ENCODE measurements at regions not wholly inside any gene's neighbourhood (a gene's known extent, or its start where the extent isn't known, plus 50 kb on each side); places are given as distances from the start of the nearest gene placed in this dataset.

DNA sequence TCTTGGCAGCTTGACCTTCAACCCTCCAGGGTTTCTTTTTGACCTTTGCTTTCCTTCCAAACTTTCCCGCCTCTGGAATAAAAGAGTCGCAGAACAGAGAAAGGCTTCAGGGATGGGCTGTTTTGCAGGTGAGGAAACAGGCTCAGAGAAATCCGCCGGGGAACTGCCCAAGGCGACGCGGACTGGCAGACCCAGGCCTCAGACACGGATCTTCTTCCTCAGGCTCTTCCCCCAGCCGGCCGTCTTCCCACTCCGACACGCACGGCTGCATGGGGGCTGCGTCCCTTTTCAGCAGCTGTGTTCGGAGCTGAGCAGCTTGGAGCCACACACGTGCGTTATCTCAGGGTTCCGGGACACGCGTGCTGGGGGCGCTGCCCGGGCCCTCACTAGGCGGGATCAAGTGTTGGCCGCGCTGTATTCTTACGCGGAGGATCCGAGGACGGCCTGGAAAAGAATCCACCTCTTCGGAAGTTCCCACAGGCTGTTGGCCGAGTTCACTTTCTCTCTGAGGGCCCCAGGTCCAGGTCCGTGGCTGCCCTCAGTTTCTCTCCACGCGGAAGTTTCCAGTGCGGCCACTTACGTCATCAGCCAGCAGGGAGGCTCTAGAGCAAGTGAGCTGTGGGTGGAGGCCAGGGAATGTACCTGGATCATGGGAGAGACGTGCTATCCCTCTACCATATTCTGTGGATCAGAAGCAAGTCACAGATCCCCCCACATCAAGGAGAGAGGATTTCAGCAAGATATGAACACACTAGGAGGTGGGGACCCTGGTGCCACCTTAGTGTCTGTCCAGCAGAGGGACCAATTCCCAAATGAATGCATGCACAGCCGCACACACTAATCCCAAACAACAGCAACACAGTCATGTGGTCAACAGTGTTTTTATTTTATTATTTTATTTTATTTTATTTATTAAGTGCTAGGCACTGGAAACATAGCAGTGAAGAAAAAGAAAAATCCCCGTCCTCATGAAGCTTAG lies 100.4 kb downstream of the ING1 start:
- Histone ChIP-seq H2BK5ac (ENCODE audit: low read length) (no peak overlapping the region), H3K4ac (ENCODE audit: low read length) (no peak overlapping the region), H2AK5ac (ENCODE audit: low read depth, low read length) (peak overlapping the region; percentile 40), H3K27me3 (ENCODE audit: control insufficient read depth in 3 of 3, insufficient read depth in 3 of 3, low read depth in 1 of 3, low read length in 3 of 3) (peaks cover 0 to 22% (median 13%) of the 10 kb centered on the region in 3 experiments), H3K27ac (replicated peaks; ENCODE audit: low read length) (no peak overlapping the region), H3K4me2 (ENCODE audit: insufficient read depth, low read length, poor library complexity, severe bottlenecking) (no peak overlapping the region), H3K79me1 (ENCODE audit: low read depth, low read length) (no peaks in the 10 kb centered on the region), H4K8ac (ENCODE audit: low read depth, low read length) (no peak overlapping the region), H3K36me3 (replicated peaks in 1 of 2; ENCODE audit: control insufficient read depth in 2 of 2, insufficient read depth in 2 of 2, low read length in 2 of 2) (no peaks in the 10 kb centered on the region), H2BK15ac (ENCODE audit: low read length) (no peak overlapping the region), H3K18ac (ENCODE audit: low read length) (peak overlapping the region; percentile 51), H3K14ac (ENCODE audit: low read length) (no peak overlapping the region), H3K4me3 (ENCODE audit: low read length in 2 of 2) (no peak overlapping the region), H2BK120ac (ENCODE audit: low read depth, low read length) (no peak overlapping the region), H3K4me1 (ENCODE audit: control insufficient read depth in 2 of 2, insufficient read depth in 1 of 2, low read depth in 1 of 2, low read length in 2 of 2) (peaks cover 0 to 2% of the 10 kb centered on the region in 2 donors), H3K23ac (ENCODE audit: low read depth, low read length, poor library complexity) (peak overlapping the region; percentile 89), H4K91ac (ENCODE audit: low read depth, low read length, poor library complexity) (no peak overlapping the region), H3K9ac (ENCODE audit: low read depth, low read length, poor library complexity) (no peak overlapping the region), H2AFZ (ENCODE audit: low read length) (no peak overlapping the region), H3K9me3 (replicated peaks in 1 of 2; ENCODE audit: control insufficient read depth in 2 of 2, insufficient read depth in 1 of 2, low read depth in 1 of 2, low read length in 2 of 2) (peaks cover 0 to 11% of the 10 kb centered on the region in 2 donors), H2BK12ac (ENCODE audit: low read length) (no peak overlapping the region)
- WGBS, 2 donors (ENCODE audit: extremely low coverage in 2 of 2, insufficient read length in 2 of 2, insufficient replicate concordance in 1 of 2) = no CpG with 5 or more reads among the region's 39 CpGs
- no peak for DNase-seq (ENCODE audit: low spot score)

DNA sequence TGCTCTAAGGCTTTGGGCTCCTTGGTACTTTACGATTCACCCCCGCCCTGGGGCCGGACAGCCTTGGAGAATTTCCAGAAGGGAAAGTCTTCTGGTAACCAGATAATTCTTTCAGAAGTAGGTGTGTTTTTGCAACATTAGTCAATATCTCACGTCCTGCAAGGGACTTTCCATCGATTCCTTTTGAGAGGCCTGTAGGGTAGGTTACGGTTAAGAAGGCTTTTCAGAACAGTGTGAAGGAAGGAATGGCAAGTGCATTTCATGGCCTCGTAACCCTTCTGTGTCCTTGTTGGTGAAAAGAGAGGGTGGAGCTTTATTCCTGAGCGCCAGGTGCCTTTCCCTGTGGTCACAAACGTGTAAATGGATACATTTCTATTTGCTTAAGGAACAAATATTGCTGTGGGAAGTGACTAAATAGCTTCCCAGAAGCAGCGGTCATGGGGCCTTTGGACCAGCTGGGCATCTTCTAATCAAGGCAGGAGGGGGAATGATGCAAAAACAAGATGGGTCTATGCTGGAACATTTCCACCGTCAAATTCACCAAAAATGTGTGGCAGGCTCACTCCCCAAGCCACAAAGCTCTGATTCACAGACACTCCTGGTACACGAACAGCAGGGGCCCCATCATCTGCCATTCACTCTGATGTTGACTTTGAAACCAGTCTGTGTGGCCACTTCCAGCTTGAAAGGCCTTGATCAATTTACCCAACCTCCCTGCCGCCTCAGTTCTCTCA lies 99.2 kb downstream of the ANKRD10 start:
- Histone ChIP-seq H3K4me2 (ENCODE audit: insufficient read depth, low read length, poor library complexity, severe bottlenecking) (no peak overlapping the region), H4K91ac (ENCODE audit: low read depth, low read length, poor library complexity) (no peak overlapping the region), H3K27ac (replicated peaks; ENCODE audit: low read length) (no peak overlapping the region), H3K4ac (ENCODE audit: low read length) (no peak overlapping the region), H2BK12ac (ENCODE audit: low read length) (no peak overlapping the region), H2BK5ac (ENCODE audit: low read length) (no peak overlapping the region), H3K27me3 (ENCODE audit: control insufficient read depth in 3 of 3, insufficient read depth in 3 of 3, low read depth in 1 of 3, low read length in 3 of 3) (peaks cover 0 to 22% (median 13%) of the 10 kb centered on the region in 3 experiments), H4K8ac (ENCODE audit: low read depth, low read length) (no peak overlapping the region), H3K79me1 (ENCODE audit: low read depth, low read length) (no peaks in the 10 kb centered on the region), H3K4me3 (ENCODE audit: low read length in 2 of 2) (no peak overlapping the region), H3K18ac (ENCODE audit: low read length) (no peak overlapping the region), H2AFZ (ENCODE audit: low read length) (no peak overlapping the region), H2AK5ac (ENCODE audit: low read depth, low read length) (no peak overlapping the region), H3K9me3 (replicated peaks in 1 of 2; ENCODE audit: control insufficient read depth in 2 of 2, insufficient read depth in 1 of 2, low read depth in 1 of 2, low read length in 2 of 2) (peaks cover 0 to 11% of the 10 kb centered on the region in 2 donors), H3K36me3 (replicated peaks in 1 of 2; ENCODE audit: control insufficient read depth in 2 of 2, insufficient read depth in 2 of 2, low read length in 2 of 2) (no peaks in the 10 kb centered on the region), H3K4me1 (ENCODE audit: control insufficient read depth in 2 of 2, insufficient read depth in 1 of 2, low read depth in 1 of 2, low read length in 2 of 2) (peaks cover 0 to 4% of the 10 kb centered on the region in 2 donors), H3K23ac (ENCODE audit: low read depth, low read length, poor library complexity) (no peak overlapping the region), H2BK15ac (ENCODE audit: low read length) (no peak overlapping the region), H3K14ac (ENCODE audit: low read length) (no peak overlapping the region), H2BK120ac (ENCODE audit: low read depth, low read length) (no peak overlapping the region), H3K9ac (ENCODE audit: low read depth, low read length, poor library complexity) (no peak overlapping the region)
- WGBS, 2 donors (ENCODE audit: extremely low coverage in 2 of 2, insufficient read length in 2 of 2, insufficient replicate concordance in 1 of 2) = no CpG with 5 or more reads among the region's 13 CpGs
- no peak for DNase-seq (ENCODE audit: low spot score)

DNA sequence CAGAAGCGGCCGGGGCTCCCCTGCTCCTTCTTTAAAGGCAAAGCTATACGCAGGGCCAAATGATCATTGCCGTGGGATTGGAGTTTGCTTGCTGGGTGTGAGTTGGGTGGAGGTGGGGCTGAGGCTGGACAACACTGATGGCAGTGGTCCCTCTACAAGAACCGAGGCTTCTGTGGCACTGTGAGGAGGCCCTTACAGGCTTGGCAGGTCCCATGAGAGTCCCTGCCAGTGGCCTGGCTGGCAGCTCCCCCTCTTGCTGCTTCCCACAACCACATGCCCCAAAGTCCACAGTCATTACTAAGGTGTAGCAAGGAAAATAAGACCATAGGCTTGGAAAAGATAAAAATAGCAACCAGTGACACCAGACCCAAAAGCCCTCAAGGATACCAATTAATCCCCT lies 98.4 kb downstream of the ANKRD10 start:
- Histone ChIP-seq H3K79me1 (ENCODE audit: low read depth, low read length) (no peaks in the 10 kb centered on the region), H2AK5ac (ENCODE audit: low read depth, low read length) (no peak overlapping the region), H4K8ac (ENCODE audit: low read depth, low read length) (no peak overlapping the region), H3K4me1 (ENCODE audit: control insufficient read depth in 2 of 2, insufficient read depth in 1 of 2, low read depth in 1 of 2, low read length in 2 of 2) (peaks cover 0 to 2% of the 10 kb centered on the region in 2 donors), H3K9me3 (replicated peaks in 1 of 2; ENCODE audit: control insufficient read depth in 2 of 2, insufficient read depth in 1 of 2, low read depth in 1 of 2, low read length in 2 of 2) (peaks cover 0 to 11% of the 10 kb centered on the region in 2 donors), H3K9ac (ENCODE audit: low read depth, low read length, poor library complexity) (no peak overlapping the region), H3K14ac (ENCODE audit: low read length) (no peak overlapping the region), H2BK5ac (ENCODE audit: low read length) (no peak overlapping the region), H3K4me3 (ENCODE audit: low read length in 2 of 2) (no peak overlapping the region), H2BK15ac (ENCODE audit: low read length) (no peak overlapping the region), H3K4ac (ENCODE audit: low read length) (no peak overlapping the region), H3K18ac (ENCODE audit: low read length) (no peak overlapping the region), H2BK120ac (ENCODE audit: low read depth, low read length) (no peak overlapping the region), H3K36me3 (replicated peaks in 1 of 2; ENCODE audit: control insufficient read depth in 2 of 2, insufficient read depth in 2 of 2, low read length in 2 of 2) (no peaks in the 10 kb centered on the region), H3K27me3 (ENCODE audit: control insufficient read depth in 3 of 3, insufficient read depth in 3 of 3, low read depth in 1 of 3, low read length in 3 of 3) (peaks cover 0 to 14% (median 13%) of the 10 kb centered on the region in 3 experiments), H4K91ac (ENCODE audit: low read depth, low read length, poor library complexity) (no peak overlapping the region), H3K4me2 (ENCODE audit: insufficient read depth, low read length, poor library complexity, severe bottlenecking) (no peak overlapping the region), H3K23ac (ENCODE audit: low read depth, low read length, poor library complexity) (no peak overlapping the region), H2BK12ac (ENCODE audit: low read length) (no peak overlapping the region), H2AFZ (ENCODE audit: low read length) (no peak overlapping the region), H3K27ac (replicated peaks; ENCODE audit: low read length) (no peak overlapping the region)
- DNase-seq (ENCODE audit: low spot score) = no peak
- no CpG with 5 or more reads among the region's 5 CpGs for WGBS, 2 donors (ENCODE audit: extremely low coverage in 2 of 2, insufficient read length in 2 of 2, insufficient replicate concordance in 1 of 2)

DNA sequence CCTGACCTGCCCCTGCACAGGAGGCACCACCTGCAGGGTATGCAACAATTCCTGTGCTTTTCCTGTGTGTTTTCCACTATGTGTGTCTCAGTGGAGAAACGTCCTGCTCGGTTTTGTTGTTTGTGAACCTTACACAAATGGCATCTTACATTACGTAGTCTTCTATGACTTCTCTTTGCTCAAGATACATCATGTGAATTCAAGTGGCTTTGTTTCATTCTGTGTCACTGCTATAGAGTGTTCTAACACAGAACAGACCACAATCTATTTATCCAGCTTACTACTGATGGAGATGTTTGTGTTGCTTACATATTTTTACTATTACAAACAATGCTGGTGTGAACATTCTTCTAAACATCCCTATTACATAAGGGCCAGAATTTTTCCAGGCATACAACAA lies 97.7 kb downstream of the ANKRD10 start:
- Histone ChIP-seq H3K36me3 (replicated peaks in 1 of 2; ENCODE audit: control insufficient read depth in 2 of 2, insufficient read depth in 2 of 2, low read length in 2 of 2) (no peaks in the 10 kb centered on the region), H3K23ac (ENCODE audit: low read depth, low read length, poor library complexity) (no peak overlapping the region), H2AFZ (ENCODE audit: low read length) (no peak overlapping the region), H3K9me3 (replicated peaks in 1 of 2; ENCODE audit: control insufficient read depth in 2 of 2, insufficient read depth in 1 of 2, low read depth in 1 of 2, low read length in 2 of 2) (peaks cover 0 to 11% of the 10 kb centered on the region in 2 donors), H2AK5ac (ENCODE audit: low read depth, low read length) (no peak overlapping the region), H3K4me1 (ENCODE audit: control insufficient read depth in 2 of 2, insufficient read depth in 1 of 2, low read depth in 1 of 2, low read length in 2 of 2) (peaks cover 0 to 2% of the 10 kb centered on the region in 2 donors), H3K4me2 (ENCODE audit: insufficient read depth, low read length, poor library complexity, severe bottlenecking) (no peak overlapping the region), H2BK120ac (ENCODE audit: low read depth, low read length) (no peak overlapping the region), H2BK5ac (ENCODE audit: low read length) (no peak overlapping the region), H4K8ac (ENCODE audit: low read depth, low read length) (no peak overlapping the region), H3K9ac (ENCODE audit: low read depth, low read length, poor library complexity) (no peak overlapping the region), H3K27me3 (ENCODE audit: control insufficient read depth in 3 of 3, insufficient read depth in 3 of 3, low read depth in 1 of 3, low read length in 3 of 3) (peaks cover 0 to 13% (median 7%) of the 10 kb centered on the region in 3 experiments), H3K14ac (ENCODE audit: low read length) (no peak overlapping the region), H4K91ac (ENCODE audit: low read depth, low read length, poor library complexity) (no peak overlapping the region), H3K27ac (replicated peaks; ENCODE audit: low read length) (no peak overlapping the region), H3K18ac (ENCODE audit: low read length) (no peak overlapping the region), H3K4me3 (ENCODE audit: low read length in 2 of 2) (no peak overlapping the region), H2BK15ac (ENCODE audit: low read length) (no peak overlapping the region), H2BK12ac (ENCODE audit: low read length) (no peak overlapping the region), H3K4ac (ENCODE audit: low read length) (no peak overlapping the region), H3K79me1 (ENCODE audit: low read depth, low read length) (no peaks in the 10 kb centered on the region)
- WGBS, 2 donors (ENCODE audit: extremely low coverage in 2 of 2, insufficient read length in 2 of 2, insufficient replicate concordance in 1 of 2) = no CpG with 5 or more reads among the region's 3 CpGs
- DNase-seq (ENCODE audit: low spot score) = no peak

Data from neuronal stem cell (in vitro differentiated cells).